ENCODE measurements at regions not wholly inside any gene's neighbourhood (a gene's known extent, or its start where the extent isn't known, plus 50 kb on each side); places are given as distances from the start of the nearest gene placed in this dataset.
"Not testable (repeated sequence)": the region's sequence is repeated elsewhere in the genome, so short reads cannot be mapped to it uniquely, and the experiment has no call there.

DNA sequence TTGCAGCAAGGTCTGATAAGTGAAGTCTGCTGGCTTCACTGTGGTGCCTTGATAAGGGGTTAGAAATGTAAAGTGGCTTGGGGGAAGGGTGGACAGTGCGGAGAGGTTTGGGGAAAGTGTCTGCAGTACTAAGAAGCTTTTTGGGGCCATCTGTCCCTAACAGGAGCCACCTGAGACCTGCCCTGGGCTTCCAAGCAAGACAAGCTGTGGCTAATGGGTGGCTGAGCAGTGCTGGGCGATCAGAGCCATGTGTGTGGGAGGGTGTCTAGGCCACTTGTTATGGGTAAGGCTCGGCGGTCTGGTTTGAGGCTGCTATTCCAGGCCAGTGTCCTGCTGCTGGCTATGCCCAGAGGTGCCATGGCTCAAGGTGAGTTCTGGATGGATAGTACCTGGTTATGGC is 185.4 kb upstream of the MTMR8 start:
- Histone ChIP-seq H3K27me3 (no peaks in the 10 kb centered on the region), H3K9me3 (no peaks in the 10 kb centered on the region), H3K4me3 (ENCODE audit: low read depth, low read length) (no peak overlapping the region), H3K4me1 (no peaks in the 10 kb centered on the region), H3K36me3 (no peaks in the 10 kb centered on the region)
- TF ChIP-seq, protein P1, sequence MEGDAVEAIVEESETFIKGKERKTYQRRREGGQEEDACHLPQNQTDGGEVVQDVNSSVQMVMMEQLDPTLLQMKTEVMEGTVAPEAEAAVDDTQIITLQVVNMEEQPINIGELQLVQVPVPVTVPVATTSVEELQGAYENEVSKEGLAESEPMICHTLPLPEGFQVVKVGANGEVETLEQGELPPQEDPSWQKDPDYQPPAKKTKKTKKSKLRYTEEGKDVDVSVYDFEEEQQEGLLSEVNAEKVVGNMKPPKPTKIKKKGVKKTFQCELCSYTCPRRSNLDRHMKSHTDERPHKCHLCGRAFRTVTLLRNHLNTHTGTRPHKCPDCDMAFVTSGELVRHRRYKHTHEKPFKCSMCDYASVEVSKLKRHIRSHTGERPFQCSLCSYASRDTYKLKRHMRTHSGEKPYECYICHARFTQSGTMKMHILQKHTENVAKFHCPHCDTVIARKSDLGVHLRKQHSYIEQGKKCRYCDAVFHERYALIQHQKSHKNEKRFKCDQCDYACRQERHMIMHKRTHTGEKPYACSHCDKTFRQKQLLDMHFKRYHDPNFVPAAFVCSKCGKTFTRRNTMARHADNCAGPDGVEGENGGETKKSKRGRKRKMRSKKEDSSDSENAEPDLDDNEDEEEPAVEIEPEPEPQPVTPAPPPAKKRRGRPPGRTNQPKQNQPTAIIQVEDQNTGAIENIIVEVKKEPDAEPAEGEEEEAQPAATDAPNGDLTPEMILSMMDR (IDR thresholded peaks at IDR 0.05; ENCODE audit: low read depth, low read length): no peak
- DNase-seq: no peak

DNA sequence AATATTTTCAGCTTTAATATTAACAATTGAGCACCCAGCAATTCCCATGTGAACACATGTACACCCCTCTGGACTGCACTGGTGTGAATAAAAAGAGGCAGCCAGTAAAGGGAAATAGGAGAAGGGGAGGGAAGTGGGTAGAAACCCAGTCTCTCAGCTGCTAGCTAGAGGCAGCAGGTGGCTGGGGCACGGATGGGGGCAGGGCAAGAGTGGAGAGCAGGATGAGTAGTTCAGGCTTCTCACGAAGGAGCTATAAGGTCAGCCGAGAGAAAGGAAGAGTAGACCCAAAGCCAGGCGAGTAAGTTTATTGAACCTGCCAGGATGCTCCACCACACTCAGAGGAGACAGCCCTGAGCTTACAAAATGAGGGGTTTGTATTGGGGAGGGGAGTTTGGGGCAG is 184.8 kb upstream of the MTMR8 start:
- no peak for DNase-seq
- no peaks in the 10 kb centered on the region for H3K36me3 ChIP-seq
- H3K4me1 ChIP-seq: no peaks in the 10 kb centered on the region
- no peaks in the 10 kb centered on the region for H3K27me3 ChIP-seq
- no peak overlapping the region for H3K4me3 ChIP-seq (ENCODE audit: low read depth, low read length)
- TF ChIP-seq, protein P1 (IDR thresholded peaks at IDR 0.05; ENCODE audit: low read depth, low read length): no peak
- H3K9me3 ChIP-seq: no peaks in the 10 kb centered on the region

DNA sequence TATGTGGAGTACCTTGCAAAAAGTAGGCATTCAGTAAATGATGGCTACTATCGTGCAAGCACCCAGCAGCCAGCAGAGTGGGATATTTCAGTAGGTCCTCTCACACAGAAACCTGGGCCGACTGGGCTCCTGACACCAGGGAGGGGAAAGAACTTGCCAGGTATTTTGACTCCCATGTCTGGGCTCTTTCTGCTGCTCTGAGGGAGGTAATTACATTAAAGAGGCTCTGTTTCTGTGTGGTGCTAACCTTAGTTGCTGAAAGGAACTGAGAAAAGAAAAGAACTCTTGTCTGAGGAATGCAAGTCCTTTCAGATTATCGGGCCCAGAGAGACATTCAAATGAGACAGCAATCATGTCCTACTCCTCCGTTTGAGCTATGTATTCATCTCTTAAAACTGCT is 175.8 kb upstream of the MTMR8 start:
- TF ChIP-seq, protein P1 (IDR thresholded peaks at IDR 0.05; ENCODE audit: low read depth, low read length): no peak
- no peaks in the 10 kb centered on the region for H3K9me3 ChIP-seq
- no peaks in the 10 kb centered on the region for H3K27me3 ChIP-seq
- no peak for DNase-seq
- no peaks in the 10 kb centered on the region for H3K36me3 ChIP-seq
- H3K4me1 ChIP-seq: no peaks in the 10 kb centered on the region
- no peak overlapping the region for H3K4me3 ChIP-seq (ENCODE audit: low read depth, low read length)

DNA sequence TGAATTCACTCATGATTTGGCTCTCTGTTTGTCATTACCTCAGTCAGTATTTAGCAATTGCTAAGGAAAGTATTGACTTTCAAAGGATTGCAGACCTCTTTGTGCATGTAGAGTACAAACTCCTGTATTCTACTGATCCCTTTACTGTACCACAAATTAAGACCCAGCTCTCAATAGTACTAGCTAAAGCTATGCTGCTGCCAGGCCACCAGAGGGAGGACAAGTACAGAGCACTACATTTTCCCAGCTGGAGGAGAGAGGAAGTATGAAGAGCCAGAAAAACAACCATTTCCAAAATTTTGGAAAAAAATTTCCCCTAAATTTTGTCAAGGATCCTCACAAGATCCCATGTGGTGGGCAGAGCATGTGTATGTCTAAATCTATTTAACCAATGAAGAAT is 175.0 kb upstream of the MTMR8 start:
- no peak for DNase-seq

DNA sequence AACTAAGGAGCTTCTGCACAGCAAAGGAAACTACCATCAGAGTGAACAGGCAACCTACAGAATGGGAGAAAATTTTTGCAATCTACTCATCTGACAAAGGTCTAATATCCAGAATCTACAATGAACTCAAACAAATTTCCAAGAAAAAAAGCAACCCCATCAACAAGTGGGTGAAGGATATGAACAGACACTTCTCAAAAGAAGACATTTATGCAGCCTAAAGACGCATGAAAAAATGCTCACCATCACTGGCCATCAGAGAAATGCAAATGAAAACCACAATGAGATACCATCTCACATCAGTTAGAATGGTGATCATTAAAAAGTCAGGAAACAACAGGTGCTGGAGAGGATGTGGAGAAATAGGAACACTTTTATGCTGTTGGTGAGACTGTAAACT is 170.1 kb upstream of the MTMR8 start:
- H3K36me3 ChIP-seq; H3K4me3 ChIP-seq (ENCODE audit: low read depth, low read length); DNase-seq; H3K4me1 ChIP-seq; H3K27me3 ChIP-seq; H3K9me3 ChIP-seq: not testable (repeated sequence)

More for the DNA sequence above, 175.0 kb upstream of the MTMR8 start:
- Histone ChIP-seq H3K9me3 (no peaks in the 10 kb centered on the region), H3K27me3 (no peaks in the 10 kb centered on the region), H3K4me3 (ENCODE audit: low read depth, low read length) (no peak overlapping the region), H3K36me3 (no peaks in the 10 kb centered on the region), H3K4me1 (no peaks in the 10 kb centered on the region)
- TF ChIP-seq, protein P1 (IDR thresholded peaks at IDR 0.05; ENCODE audit: low read depth, low read length): peak; percentile 5; the same call in 1 of the 2 replicates

DNA sequence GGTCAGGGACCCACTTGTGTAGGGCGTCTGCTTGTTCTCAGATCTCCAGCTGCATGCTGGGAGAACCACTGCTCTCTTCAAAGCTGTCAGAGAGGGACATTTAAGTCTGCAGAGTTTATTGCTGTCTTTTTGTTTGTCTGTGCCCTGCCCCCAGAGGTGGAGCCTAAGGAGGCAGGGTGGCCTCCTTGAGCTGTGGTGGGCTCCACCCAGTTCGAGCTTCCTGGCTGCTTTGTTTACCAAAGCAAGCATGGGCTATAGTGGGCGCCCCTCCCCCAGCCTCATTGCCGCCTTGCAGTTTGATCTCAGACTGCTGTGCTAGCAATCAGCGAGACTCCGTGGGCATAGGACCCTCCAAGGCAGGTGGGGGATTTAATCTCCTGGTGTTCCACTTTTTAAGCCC is 154.0 kb upstream of the MTMR8 start:
- H3K27me3 ChIP-seq; DNase-seq; H3K36me3 ChIP-seq; H3K4me1 ChIP-seq; H3K4me3 ChIP-seq (ENCODE audit: low read depth, low read length); H3K9me3 ChIP-seq: not testable (repeated sequence)

DNA sequence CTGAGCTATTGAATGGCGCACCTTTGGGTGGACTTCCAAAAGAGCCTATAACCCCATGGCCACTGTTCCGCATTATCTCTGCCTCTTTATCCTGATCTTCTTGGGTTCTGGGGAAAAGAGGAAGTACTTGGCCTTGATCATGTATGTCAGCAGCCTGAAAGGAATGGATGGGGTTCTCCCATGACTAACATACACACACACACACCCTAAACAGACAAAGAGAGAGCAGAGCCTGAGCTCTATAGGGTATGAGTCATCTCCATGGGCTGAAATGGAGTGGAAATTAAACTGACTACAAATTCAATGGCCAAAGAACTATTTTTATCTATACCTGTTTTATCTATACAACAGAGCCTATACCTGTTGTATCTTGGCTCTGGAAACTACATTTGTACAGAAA is 141.5 kb upstream of the MTMR8 start:
- Histone ChIP-seq H3K4me1 (no peaks in the 10 kb centered on the region), H3K9me3 (no peaks in the 10 kb centered on the region), H3K27me3 (no peaks in the 10 kb centered on the region), H3K36me3 (no peaks in the 10 kb centered on the region), H3K4me3 (ENCODE audit: low read depth, low read length) (no peak overlapping the region)
- TF ChIP-seq, protein P1 (IDR thresholded peaks at IDR 0.05; ENCODE audit: low read depth, low read length): no peak
- no peak for DNase-seq
